H1 (cell line): ENCODE measurements at regions not wholly inside any gene's neighbourhood (a gene's known extent, or its start where the extent isn't known, plus 50 kb on each side); places are given as distances from the start of the nearest gene placed in this dataset.

ENCODE experiments used
- CTCF ChIA-PET: fragments of 300-600 bp; sonication (Branson Sonifier 250); formaldehyde crosslinking; loops from one replicate; lab custom pipeline; 2021; ENCODE audit not compliant: partially characterized antibody; lab: Charles Lee
- POLR2A ChIA-PET: fragments of 300-600 bp; sonication (Branson Sonifier 250); formaldehyde crosslinking; loops from one replicate; lab custom pipeline; 2021; ENCODE audit warnings: inconsistent platforms; ENCODE audit not compliant: partially characterized antibody; lab: Charles Lee
- DNase-seq, 2 experiments: peaks; one replicate each; pipeline versions ENCODE4 v3.0.0 to v3.0.0-alpha.2; 2010 to 2022; ENCODE audit warnings: low spot score in 2 of 2, low read depth in 1 of 2, mixed read lengths in 1 of 2
- FAIRE-seq: peaks from 2 replicates; lab custom pipeline; 2011; peaks lifted over from hg19 to GRCh38; lab: Jason Lieb, UNC
- H2AFZ ChIP-seq: 2 replicates; pipeline ENCODE4 v1.8.1; 2012; ENCODE audit warnings: low read length, inconsistent platforms
- H2AK5ac ChIP-seq: 2 replicates; pipeline ENCODE4 v1.6.1; 2013; ENCODE audit warnings: low read depth, low read length
- H2BK120ac ChIP-seq: replicated peaks from 2 replicates; pipeline ENCODE3; 2013; ENCODE audit warnings: low read depth, low read length, inconsistent platforms
- H2BK12ac ChIP-seq: 2 replicates; pipeline ENCODE4 v1.6.1; 2013; ENCODE audit warnings: low read depth, low read length
- H2BK15ac ChIP-seq: 2 replicates; pipeline ENCODE4 v1.6.1; 2013; ENCODE audit warnings: low read length
- H2BK20ac ChIP-seq: 2 replicates; pipeline ENCODE4 v1.6.1; 2013; ENCODE audit warnings: low read length
- H2BK5ac ChIP-seq: 2 replicates; pipeline ENCODE4 v1.6.1; 2013; ENCODE audit warnings: low read depth, low read length
- H3K14ac ChIP-seq: 2 replicates; pipeline ENCODE4 v1.6.1; 2013; ENCODE audit warnings: inconsistent platforms; ENCODE audit not compliant: insufficient read length
- H3K18ac ChIP-seq: 2 replicates; pipeline ENCODE4 v1.6.1; 2013; ENCODE audit warnings: low read length; ENCODE audit errors: extremely low read depth
- H3K23ac ChIP-seq: 2 replicates; pipeline ENCODE4 v1.6.1; 2013; ENCODE audit warnings: inconsistent platforms; ENCODE audit not compliant: insufficient read length
- H3K23me2 ChIP-seq: 2 replicates; pipeline ENCODE4 v1.6.1; 2013; ENCODE audit warnings: low read depth, low read length
- H3K27ac ChIP-seq: 2 replicates; pipeline ENCODE4 v1.6.1; 2011; ENCODE audit warnings: low read depth, low read length, inconsistent platforms
- H3K27me3 ChIP-seq, 4 experiments: replicated peaks in 1 of 4; 1 replicate in 1 of 4; 2 replicates in 3 of 4; pipeline versions ENCODE4 v1.6.1 to v1.8.1; 2011 to 2013; ENCODE audit warnings: low read length in 3 of 4, mild to moderate bottlenecking in 3 of 4, inconsistent platforms in 2 of 4, mixed read lengths in 2 of 4, moderate library complexity in 1 of 4; ENCODE audit not compliant: control insufficient read depth in 3 of 4, insufficient read depth in 3 of 4; ENCODE audit errors: extremely low read depth in 1 of 4
- H3K36me3 ChIP-seq, 4 experiments: 2 replicates each; pipeline versions ENCODE4 v1.6.1 to v1.8.1; 2011 to 2013; ENCODE audit warnings: mild to moderate bottlenecking in 4 of 4, low read length in 3 of 4, moderate library complexity in 2 of 4, control low read depth in 1 of 4, inconsistent platforms in 1 of 4; ENCODE audit not compliant: insufficient read depth in 4 of 4, control insufficient read depth in 2 of 4
- H3K4ac ChIP-seq: replicated peaks from 2 replicates; pipeline ENCODE3; 2013; ENCODE audit warnings: low read length, low read depth, mixed read lengths, inconsistent platforms; ENCODE audit not compliant: insufficient read length
- H3K4me1 ChIP-seq, 4 experiments: replicated peaks in 1 of 4; 1 replicate in 1 of 4; 2 replicates in 3 of 4; pipeline versions ENCODE4 v1.6.1 to v1.8.1; 2011 to 2013; ENCODE audit warnings: low read length in 3 of 4, inconsistent platforms in 2 of 4, mixed read lengths in 1 of 4; ENCODE audit not compliant: insufficient read depth in 4 of 4, control insufficient read depth in 3 of 4
- H3K4me2 ChIP-seq, 2 experiments: 2 replicates each; pipeline versions ENCODE4 v1.6.1 to v1.8.1; 2011 to 2013; ENCODE audit warnings: low read depth in 2 of 2, low read length in 2 of 2, control low read depth in 1 of 2, inconsistent platforms in 1 of 2, mild to moderate bottlenecking in 1 of 2; ENCODE audit not compliant: insufficient read depth in 1 of 2
- H3K4me3 ChIP-seq, 4 experiments: fragments of 200-600, 300-600 bp in 1 of 4; sonication (generic), shearing (Covaris generic), sonication (Bioruptor Twin) in 1 of 4; 2 replicates each; pipeline versions ENCODE4 v1.5.1 to v1.8.1; 2011 to 2016; ENCODE audit warnings: low read length in 4 of 4, low read depth in 3 of 4, control low read depth in 2 of 4, inconsistent platforms in 2 of 4, mild to moderate bottlenecking in 2 of 4, mixed read lengths in 1 of 4, moderate library complexity in 1 of 4; ENCODE audit not compliant: insufficient read depth in 2 of 4; ENCODE audit errors: extremely low read depth in 1 of 4
- H3K56ac ChIP-seq: replicated peaks from 2 replicates; pipeline ENCODE3; 2013; ENCODE audit warnings: low read depth, mild to moderate bottlenecking, mixed read lengths, low read length, inconsistent platforms; ENCODE audit not compliant: insufficient read length
- H3K79me1 ChIP-seq: 2 replicates; pipeline ENCODE4 v1.6.1; 2013; ENCODE audit warnings: low read depth, low read length, control low read depth
- H3K79me2 ChIP-seq, 2 experiments: 2 replicates each; pipeline versions ENCODE4 v1.6.1 to v1.8.1; 2012 to 2013; ENCODE audit warnings: low read length in 2 of 2, mild to moderate bottlenecking in 2 of 2, inconsistent platforms in 1 of 2; ENCODE audit not compliant: insufficient read depth in 2 of 2, control insufficient read depth in 1 of 2
- H3K9ac ChIP-seq, 4 experiments: replicated peaks in 1 of 4; 1 replicate in 1 of 4; 2 replicates in 3 of 4; pipeline versions ENCODE4 v1.6.1 to v1.8.1; 2011 to 2013; ENCODE audit warnings: low read depth in 3 of 4, low read length in 3 of 4, control low read depth in 2 of 4, mild to moderate bottlenecking in 2 of 4, moderate library complexity in 2 of 4, inconsistent platforms in 1 of 4; ENCODE audit errors: extremely low read depth in 1 of 4
- H3K9me3 ChIP-seq, 2 experiments: 2 replicates each; pipeline versions ENCODE4 v1.6.1 to v1.8.1; 2012 to 2013; ENCODE audit warnings: mild to moderate bottlenecking in 2 of 2, moderate library complexity in 2 of 2, control low read depth in 1 of 2, inconsistent platforms in 1 of 2, low read depth in 1 of 2, low read length in 1 of 2, mixed read lengths in 1 of 2; ENCODE audit not compliant: insufficient read depth in 2 of 2
- H4K20me1 ChIP-seq, 2 experiments: replicated peaks in 1 of 2; 2 replicates each; pipeline versions ENCODE3 to v1.8.1; 2011 to 2013; ENCODE audit warnings: inconsistent platforms in 2 of 2, low read length in 2 of 2, mild to moderate bottlenecking in 1 of 2; ENCODE audit not compliant: insufficient read depth in 2 of 2, control insufficient read depth in 1 of 2
- H4K5ac ChIP-seq: 2 replicates; pipeline ENCODE4 v1.6.1; 2013; ENCODE audit warnings: low read length, low read depth, mixed read lengths, inconsistent platforms; ENCODE audit not compliant: insufficient read length
- H4K8ac ChIP-seq: 2 replicates; pipeline ENCODE4 v1.8.0; 2013; ENCODE audit warnings: mild to moderate bottlenecking, moderate library complexity, low read length, inconsistent platforms; ENCODE audit not compliant: insufficient read depth; ENCODE audit errors: extremely low read depth
- H4K91ac ChIP-seq: replicated peaks from 2 replicates; pipeline ENCODE3; 2013; ENCODE audit warnings: low read length, mixed read lengths, inconsistent platforms; ENCODE audit not compliant: insufficient read length
- ATF2 ChIP-seq: IDR thresholded peaks from 2 replicates; pipeline ENCODE4 v1.6.1; 2012; ENCODE audit warnings: low read length, inconsistent platforms
- BRCA1 ChIP-seq: IDR thresholded peaks from 2 replicates; pipeline ENCODE4 v1.6.1; 2012; ENCODE audit warnings: low read depth, low read length, improper control_type of control experiment
- CHD2 ChIP-seq: IDR thresholded peaks from 2 replicates; pipeline ENCODE4 v1.6.1; 2012; ENCODE audit warnings: low read length, improper control_type of control experiment
- EGR1 ChIP-seq: IDR thresholded peaks from 2 replicates; pipeline ENCODE4 v1.6.1; 2011; ENCODE audit warnings: low read depth, low read length, borderline replicate concordance
- FOSL1 ChIP-seq: IDR thresholded peaks from 2 replicates; pipeline ENCODE4 v1.6.1; 2011; ENCODE audit warnings: mild to moderate bottlenecking, low read depth, low read length, moderate library complexity; ENCODE audit not compliant: insufficient read depth
- KDM4A ChIP-seq: IDR thresholded peaks from one replicate; pipeline ENCODE4 v1.7.1; 2012; ENCODE audit warnings: low read depth, mild to moderate bottlenecking, moderate library complexity, low read length, inconsistent platforms; ENCODE audit not compliant: severe bottlenecking
- KDM5A ChIP-seq: fragments of 200-600 bp; IDR thresholded peaks from 2 replicates; pipeline ENCODE4 v1.7.1; 2012; ENCODE audit warnings: mild to moderate bottlenecking, low read length, inconsistent platforms, mixed read lengths
- POLR2A ChIP-seq, 2 experiments: IDR thresholded peaks; 1 replicate in 1 of 2; 2 replicates in 1 of 2; pipeline ENCODE4 v1.6.1; 2011; ENCODE audit warnings: low read depth in 2 of 2, low read length in 2 of 2, mild to moderate bottlenecking in 2 of 2; ENCODE audit errors: control extremely low read depth in 1 of 2
- RAD21 ChIP-seq, 2 experiments: IDR thresholded peaks in 1 of 2; conservative IDR thresholded peaks in 1 of 2; 2 replicates each; pipeline ENCODE4 v1.6.1; 2011; ENCODE audit warnings: low read depth in 2 of 2, low read length in 2 of 2, improper control_type of control experiment in 1 of 2, inconsistent platforms in 1 of 2, mild to moderate bottlenecking in 1 of 2, moderate library complexity in 1 of 2
- RFX5 ChIP-seq: IDR thresholded peaks from 2 replicates; pipeline ENCODE4 v1.6.1; 2011; ENCODE audit warnings: low read depth, low read length, improper control_type of control experiment, borderline replicate concordance
- SIN3A ChIP-seq, 2 experiments: IDR thresholded peaks in 1 of 2; conservative IDR thresholded peaks in 1 of 2; 2 replicates each; pipeline ENCODE4 v1.6.1; 2011 to 2012; ENCODE audit warnings: low read length in 2 of 2, improper control_type of control experiment in 1 of 2, low read depth in 1 of 2, mild to moderate bottlenecking in 1 of 2
- TAF7 ChIP-seq: optimal IDR thresholded peaks from 2 replicates; pipeline ENCODE3; 2011; ENCODE audit warnings: low read depth, mild to moderate bottlenecking, inconsistent platforms, low read length, moderate library complexity, borderline replicate concordance
- TBP ChIP-seq: IDR thresholded peaks from 2 replicates; pipeline ENCODE4 v1.6.1; 2011; ENCODE audit warnings: low read depth, low read length, improper control_type of control experiment
- WGBS, 2 experiments: shearing (Covaris generic) in 1 of 2; methylation state at CpG; one replicate each; pipeline versions ENCODE4 v1.1.6 to v1.1.7; 2013 to 2015; ENCODE audit warnings: low lambda C conversion rate in 2 of 2, mixed read lengths in 2 of 2, inconsistent platforms in 1 of 2, low coverage in 1 of 2, missing lambda C conversion rate in 1 of 2; ENCODE audit not compliant: insufficient replicate concordance in 2 of 2, insufficient coverage in 1 of 2, insufficient read length in 1 of 2; ENCODE audit errors: extremely low coverage in 1 of 2, missing lambda C conversion rate in 1 of 2; 5-methylcytosine and 5-hydroxymethylcytosine counted together

DNA sequence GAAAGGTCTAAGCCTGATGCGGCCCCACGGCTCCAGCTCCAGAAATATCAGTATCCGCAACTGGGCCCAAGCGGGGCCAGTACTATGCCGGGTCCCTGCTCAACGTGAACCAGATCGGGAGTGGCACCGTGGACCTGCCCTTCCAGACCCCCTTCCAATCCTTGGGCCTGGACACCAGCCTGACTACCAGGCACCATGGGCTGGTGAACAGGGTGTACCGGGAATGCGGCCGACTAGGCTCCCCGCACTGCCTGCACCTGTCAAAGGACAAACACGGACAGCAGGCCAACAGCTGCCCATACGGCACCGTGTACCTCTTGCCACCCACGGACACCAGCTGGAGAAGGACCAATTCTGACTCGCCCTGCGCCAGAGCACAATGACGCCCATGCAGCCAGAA, 1196.9 kb upstream of the CHAC2 start:
- Histone ChIP-seq H4K20me1 (no peaks in the 10 kb centered on the region), H2AK5ac (no peak overlapping the region), H3K4me2 (no peak overlapping the region), H2BK15ac (no peak overlapping the region), H2BK5ac (no peak overlapping the region), H3K23ac (no peak overlapping the region), H2BK12ac (no peak overlapping the region), H3K27ac (no peak overlapping the region), H4K5ac (no peak overlapping the region), H3K9me3 (peaks cover 7 to 21% of the 10 kb centered on the region in 2 experiments; a peak in 1 of 4 replicates), H3K4ac (no peak overlapping the region), H4K8ac (no peak overlapping the region), H3K4me3 (no peak overlapping the region), H4K91ac (no peak overlapping the region), H3K79me2 (no peaks in the 10 kb centered on the region), H3K27me3 (no peaks in the 10 kb centered on the region), H2BK120ac (no peak overlapping the region), H3K79me1 (no peaks in the 10 kb centered on the region), H3K9ac (no peak overlapping the region), H3K18ac (no peak overlapping the region), H3K36me3 (peaks cover 0 to 3% (median 0%) of the 10 kb centered on the region in 4 experiments; a peak in 1 of 8 replicates), H3K14ac (no peak overlapping the region), H3K4me1 (no peaks in the 10 kb centered on the region), H2AFZ (no peak overlapping the region), H3K56ac (no peak overlapping the region), H2BK20ac (no peak overlapping the region), H3K23me2 (no peaks in the 10 kb centered on the region)
- CTCF ChIA-PET: no interaction called here
- DNase-seq: no peak
- FAIRE-seq: no peak
- no peak for TF ChIP-seq SIN3A (conservative IDR thresholded peaks at IDR 0.05 in 1 of 2, IDR thresholded peaks at IDR 0.05 in 1 of 2; ENCODE audit: low read depth in 1 of 2, low read length in 2 of 2)
- no peak for TF ChIP-seq TBP
- TF ChIP-seq EGR1: no peak
- no peak for TF ChIP-seq ATF2
- no peak for TF ChIP-seq POLR2A (IDR thresholded peaks at IDR 0.05; ENCODE audit: control extremely low read depth in 1 of 2, low read depth in 2 of 2, low read length in 2 of 2)
- no peak for TF ChIP-seq FOSL1
- no peak for TF ChIP-seq KDM4A
- no peak for TF ChIP-seq RAD21 (IDR thresholded peaks at IDR 0.05 in 1 of 2, conservative IDR thresholded peaks at IDR 0.05 in 1 of 2; ENCODE audit: low read depth in 2 of 2, low read length in 2 of 2)
- no peak for TF ChIP-seq KDM5A
- TF ChIP-seq TAF7: no peak
- TF ChIP-seq RFX5: no peak
- TF ChIP-seq CHD2: no peak
- no peak for TF ChIP-seq BRCA1
- 94% methylated on average over 19 of the region's 19 CpGs; no CpG with 5 or more reads in 1 of the 2 experiments for WGBS, 2 experiments
- POLR2A ChIA-PET: no interaction called here
